Endothelial cell (in vitro differentiated cells): ENCODE measurements at regions not wholly inside any gene's neighbourhood (a gene's known extent, or its start where the extent isn't known, plus 50 kb on each side); places are given as distances from the start of the nearest gene placed in this dataset.

Experiments
- DNase-seq: peaks from one replicate; pipeline ENCODE4 v3.0.0; 2021; ENCODE audit warnings: low spot score
- H3K27ac Mint-ChIP-seq: one replicate; pipeline ENCODE4 v1.8.0; 2021; ENCODE audit warnings: mixed read lengths, inconsistent platforms; ENCODE audit not compliant: unreplicated experiment
- H3K27me3 Mint-ChIP-seq: one replicate; pipeline ENCODE4 v1.8.0; 2021; ENCODE audit warnings: mild to moderate bottlenecking, moderate library complexity, mixed read lengths, inconsistent platforms; ENCODE audit not compliant: unreplicated experiment
- H3K36me3 Mint-ChIP-seq: one replicate; pipeline ENCODE4 v1.8.0; 2021; ENCODE audit warnings: mild to moderate bottlenecking, low read depth, mixed read lengths, inconsistent platforms; ENCODE audit not compliant: unreplicated experiment
- H3K4me1 Mint-ChIP-seq: one replicate; pipeline ENCODE4 v1.8.0; 2021; ENCODE audit warnings: mild to moderate bottlenecking, mixed read lengths, inconsistent platforms; ENCODE audit not compliant: unreplicated experiment
- H3K4me3 Mint-ChIP-seq: one replicate; pipeline ENCODE4 v1.8.0; 2021; ENCODE audit warnings: mild to moderate bottlenecking, mixed read lengths, inconsistent platforms; ENCODE audit not compliant: unreplicated experiment
- H3K9me3 Mint-ChIP-seq: one replicate; pipeline ENCODE4 v1.8.0; 2021; ENCODE audit warnings: mixed read lengths, inconsistent platforms; ENCODE audit not compliant: unreplicated experiment
- CTCF ChIP-seq: fragments of 200-600 bp; sonication (generic); IDR thresholded peaks from one replicate; pipeline ENCODE4 v1.5.0; 2021; ENCODE audit warnings: antibody characterized with exemption; ENCODE audit not compliant: unreplicated experiment

DNA sequence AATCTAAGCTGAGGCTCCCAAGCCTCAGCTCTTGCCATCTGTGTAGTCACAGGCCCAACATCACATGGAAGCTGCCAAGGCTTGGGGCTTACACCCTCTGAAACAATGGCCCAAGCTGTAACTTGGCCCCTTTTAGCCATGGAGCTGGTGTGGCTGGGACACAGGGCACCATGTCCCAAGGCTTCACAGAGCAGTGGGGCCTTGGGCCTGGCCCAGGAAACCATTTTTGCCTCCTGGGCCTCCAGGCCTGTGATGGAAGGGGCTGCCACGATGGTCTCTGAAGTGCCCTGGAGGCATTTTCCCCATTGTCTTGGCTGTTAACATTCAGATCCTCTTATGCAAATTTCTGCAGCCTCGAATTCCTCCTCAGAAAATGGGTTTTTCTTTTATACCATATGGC, 952.3 kb upstream of the GOT2 start:
- Mint-ChIP-seq H3K36me3 (no peaks in the 10 kb centered on the region), H3K9me3 (peaks cover 4% of the 10 kb centered on the region), H3K27ac (no peak overlapping the region), H3K4me1 (no peaks in the 10 kb centered on the region), H3K27me3 (peaks cover 3% of the 10 kb centered on the region), H3K4me3 (no peak overlapping the region)
- no peak for TF ChIP-seq CTCF
- no peak for DNase-seq

DNA sequence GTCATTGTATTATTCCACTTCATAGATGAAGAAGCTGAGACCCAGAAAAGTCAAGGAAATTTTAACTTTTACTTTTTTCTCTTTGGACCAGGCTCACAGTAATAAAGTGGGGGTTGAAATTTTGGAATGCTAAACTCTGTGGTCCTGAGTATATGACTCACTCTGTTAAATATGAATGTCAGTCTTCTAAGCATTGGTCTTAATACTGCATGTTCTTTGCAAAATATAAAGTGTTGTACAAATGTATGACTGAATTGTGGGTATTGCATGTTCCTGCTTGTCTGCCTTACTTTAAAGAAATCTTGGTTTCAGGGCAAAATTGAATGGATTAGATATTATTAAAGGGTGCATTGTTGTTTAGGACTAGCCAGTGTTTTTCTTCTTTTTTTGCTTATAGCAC, 950.8 kb upstream of the GOT2 start:
- no peak for DNase-seq
- Mint-ChIP-seq H3K4me3 (no peak overlapping the region), H3K36me3 (no peaks in the 10 kb centered on the region), H3K4me1 (no peaks in the 10 kb centered on the region), H3K9me3 (peaks cover 4% of the 10 kb centered on the region), H3K27ac (no peak overlapping the region), H3K27me3 (peaks cover 3% of the 10 kb centered on the region)
- no peak for TF ChIP-seq CTCF

GRCh38 chr16:59683709-59684108, 949.6 kb upstream of the GOT2 start:
- no peak for DNase-seq
- Mint-ChIP-seq H3K4me3 (no peak overlapping the region), H3K36me3 (no peaks in the 10 kb centered on the region), H3K27ac (no peak overlapping the region), H3K4me1 (no peaks in the 10 kb centered on the region), H3K9me3 (peaks cover 4% of the 10 kb centered on the region), H3K27me3 (peaks cover 3% of the 10 kb centered on the region)
- TF ChIP-seq CTCF, result no peak

- no peak for DNase-seq
- peaks cover 3% of the 10 kb centered on the region for H3K4me1 Mint-ChIP-seq
- no peak for TF ChIP-seq CTCF
- no peak overlapping the region for H3K27ac Mint-ChIP-seq
- H3K9me3 Mint-ChIP-seq, result no peaks in the 10 kb centered on the region
- H3K27me3 Mint-ChIP-seq, result no peaks in the 10 kb centered on the region
- no peaks in the 10 kb centered on the region for H3K36me3 Mint-ChIP-seq
- no peak overlapping the region for H3K4me3 Mint-ChIP-seq
Observed at GRCh38 chr16:59665618-59666220, 931.6 kb upstream of the GOT2 start.

GRCh38 chr16:59658572-59658971, 924.5 kb upstream of the GOT2 start:
- H3K4me3 Mint-ChIP-seq, result no peak overlapping the region
- peaks cover 1% of the 10 kb centered on the region for H3K4me1 Mint-ChIP-seq
- no peak for DNase-seq
- no peaks in the 10 kb centered on the region for H3K9me3 Mint-ChIP-seq
- no peak for TF ChIP-seq CTCF
- no peaks in the 10 kb centered on the region for H3K36me3 Mint-ChIP-seq
- no peaks in the 10 kb centered on the region for H3K27me3 Mint-ChIP-seq
- no peak overlapping the region for H3K27ac Mint-ChIP-seq
